Fibroblast of skin of scalp (primary cell): ENCODE measurements at regions not wholly inside any gene's neighbourhood (a gene's known extent, or its start where the extent isn't known, plus 50 kb on each side); places are given as distances from the start of the nearest gene placed in this dataset.
"Not testable (repeated sequence)": the region's sequence is repeated elsewhere in the genome, so short reads cannot be mapped to it uniquely, and the experiment has no call there.

ENCODE experiments used
- DNase-seq: peaks from one replicate; pipeline ENCODE4 v3.0.0-alpha.2; 2013

DNA sequence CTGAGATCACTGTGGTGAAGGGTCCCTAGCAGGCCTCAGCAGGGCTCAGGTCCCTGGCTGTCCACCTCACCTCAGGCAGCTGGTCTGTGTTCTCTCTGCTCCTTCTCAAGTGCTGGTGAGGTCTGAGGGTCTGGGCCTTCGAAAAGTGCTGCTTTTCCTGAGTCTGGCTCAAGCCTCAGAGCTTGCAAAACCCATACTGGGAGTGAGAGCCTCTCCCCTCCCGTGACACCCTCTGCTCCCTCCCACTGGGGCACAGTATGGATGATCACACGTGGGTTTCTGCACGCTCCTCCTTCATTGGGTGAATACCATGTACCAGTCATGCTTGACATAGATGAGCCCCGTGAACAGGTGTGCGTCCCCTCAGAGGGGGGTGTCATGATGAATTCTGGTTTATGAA, 73.3 kb upstream of the WASF3 start:
- DNase-seq, result no peak

DNA sequence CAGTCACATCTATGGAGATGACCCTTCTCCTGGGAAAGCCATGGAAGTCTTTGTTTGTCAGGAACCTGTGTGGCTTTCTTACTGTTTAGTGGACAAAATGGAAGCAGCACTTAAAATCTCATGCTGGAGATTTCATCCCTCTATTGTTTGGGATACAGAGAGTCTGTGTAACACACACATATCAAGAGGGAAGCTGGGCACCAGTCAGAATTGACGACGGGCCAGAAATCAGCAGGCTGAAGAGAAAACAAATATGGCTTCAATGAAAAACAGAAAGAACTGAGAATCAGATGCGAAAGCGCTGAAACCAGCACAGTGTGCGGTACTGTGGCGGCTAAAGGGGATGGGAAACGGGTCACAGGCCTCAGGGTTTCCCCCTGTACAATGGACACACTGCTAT, 72.2 kb upstream of the WASF3 start:
- DNase-seq, result no peak

DNA sequence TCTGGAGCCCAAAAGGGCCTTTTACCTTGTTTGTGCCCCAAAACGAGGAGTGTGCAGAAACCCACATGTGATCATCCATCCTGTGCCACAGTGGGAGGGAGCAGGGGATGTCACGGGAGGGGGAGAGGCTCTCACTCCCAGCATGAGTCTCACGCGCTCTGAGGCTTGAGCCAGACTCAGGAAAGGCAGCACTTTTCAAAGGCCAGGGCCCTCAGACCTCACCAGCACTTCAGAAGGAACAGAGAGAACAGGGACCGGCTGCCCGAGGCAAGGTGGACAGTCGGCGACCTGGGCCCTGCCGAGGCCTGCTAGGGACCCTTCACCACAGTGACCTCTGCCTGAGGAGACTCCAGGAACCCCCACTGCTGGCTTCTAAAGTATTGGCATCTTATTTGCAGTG, 71.7 kb upstream of the WASF3 start:
- no peak for DNase-seq

DNA sequence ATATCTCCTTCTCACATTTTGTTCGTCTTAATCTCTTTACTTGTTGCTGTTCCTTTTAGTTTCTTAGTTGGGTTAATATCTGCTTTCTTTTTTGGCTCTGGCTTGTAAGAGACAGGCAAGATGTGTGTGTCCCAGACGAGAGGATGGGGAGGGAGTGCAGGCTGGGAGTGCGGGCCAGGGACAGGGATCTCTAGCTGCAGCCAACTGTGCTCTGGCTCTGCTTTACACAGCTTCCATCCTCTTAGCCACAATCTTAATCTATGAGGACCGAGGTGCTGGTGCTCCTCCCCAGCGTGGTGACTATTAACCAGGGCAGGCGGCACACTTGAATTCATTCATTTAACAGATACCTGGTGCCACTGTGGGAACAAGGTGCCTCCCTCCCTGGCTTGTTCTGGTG, 70.9 kb upstream of the WASF3 start:
- DNase-seq, result no peak

GRCh38 chr13:26487781-26488180, 69.7 kb upstream of the WASF3 start:
- no peak for DNase-seq

GRCh38 chr13:26488236-26489003, 69.1 kb upstream of the WASF3 start:
- no peak for DNase-seq

GRCh38 chr13:26492301-26492700, 65.2 kb upstream of the WASF3 start:
- not testable (repeated sequence) for DNase-seq

DNA sequence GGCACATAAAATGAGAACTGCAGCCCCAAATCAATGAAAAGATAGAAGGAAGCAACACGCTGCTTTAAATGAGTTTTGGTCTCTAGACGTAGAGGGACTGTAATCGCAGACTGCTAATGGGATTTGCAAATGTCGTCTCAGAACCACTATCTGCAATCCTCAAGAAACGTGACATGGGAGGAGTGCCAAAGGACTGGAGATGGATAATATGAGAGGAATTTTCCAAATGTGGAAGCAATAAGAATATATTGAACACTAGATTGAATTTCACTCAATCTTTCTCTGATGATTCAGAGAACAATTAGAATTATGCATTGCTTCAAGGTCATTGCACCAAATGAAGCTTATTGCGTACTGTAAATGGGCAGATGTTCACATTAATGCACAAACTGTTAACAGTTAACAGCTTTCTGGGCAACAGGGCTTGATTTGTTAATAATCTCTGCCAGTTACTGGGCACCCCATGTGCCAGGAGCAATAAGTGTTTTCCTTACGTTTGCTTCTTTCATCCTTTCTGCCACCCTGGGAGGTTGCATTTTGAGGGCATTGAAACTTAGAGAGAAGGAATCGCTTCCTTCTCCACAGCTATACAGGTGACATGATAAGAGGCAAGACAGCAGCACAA, 62.8 kb upstream of the WASF3 start:
- DNase-seq, result peak; percentile 27

DNA sequence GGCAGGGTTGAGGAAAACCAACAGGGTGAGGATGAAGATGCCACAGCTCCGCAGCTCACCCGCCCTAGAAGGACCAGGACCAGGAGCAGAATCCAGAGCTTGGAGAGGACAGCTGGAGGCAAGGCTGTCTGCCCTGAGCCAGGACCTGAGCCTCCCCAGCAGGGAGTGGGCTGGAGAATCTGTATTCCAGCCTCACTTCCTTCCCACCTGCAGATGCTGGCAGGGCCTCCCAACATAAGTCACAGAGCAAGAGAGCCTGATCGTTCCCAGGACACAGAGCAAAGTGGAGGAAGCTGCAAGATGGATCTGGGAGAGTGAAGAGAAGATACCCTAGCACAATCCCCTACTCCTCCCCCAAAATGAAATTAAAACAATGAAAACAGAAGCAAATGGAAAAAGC, 61.7 kb upstream of the WASF3 start:
- DNase-seq, result no peak

GRCh38 chr13:26497968-26498511, 59.4 kb upstream of the WASF3 start:
- peak; percentile 95 for DNase-seq

GRCh38 chr13:26498656-26499601, 58.6 kb upstream of the WASF3 start:
- peak; percentile 66 for DNase-seq

DNA sequence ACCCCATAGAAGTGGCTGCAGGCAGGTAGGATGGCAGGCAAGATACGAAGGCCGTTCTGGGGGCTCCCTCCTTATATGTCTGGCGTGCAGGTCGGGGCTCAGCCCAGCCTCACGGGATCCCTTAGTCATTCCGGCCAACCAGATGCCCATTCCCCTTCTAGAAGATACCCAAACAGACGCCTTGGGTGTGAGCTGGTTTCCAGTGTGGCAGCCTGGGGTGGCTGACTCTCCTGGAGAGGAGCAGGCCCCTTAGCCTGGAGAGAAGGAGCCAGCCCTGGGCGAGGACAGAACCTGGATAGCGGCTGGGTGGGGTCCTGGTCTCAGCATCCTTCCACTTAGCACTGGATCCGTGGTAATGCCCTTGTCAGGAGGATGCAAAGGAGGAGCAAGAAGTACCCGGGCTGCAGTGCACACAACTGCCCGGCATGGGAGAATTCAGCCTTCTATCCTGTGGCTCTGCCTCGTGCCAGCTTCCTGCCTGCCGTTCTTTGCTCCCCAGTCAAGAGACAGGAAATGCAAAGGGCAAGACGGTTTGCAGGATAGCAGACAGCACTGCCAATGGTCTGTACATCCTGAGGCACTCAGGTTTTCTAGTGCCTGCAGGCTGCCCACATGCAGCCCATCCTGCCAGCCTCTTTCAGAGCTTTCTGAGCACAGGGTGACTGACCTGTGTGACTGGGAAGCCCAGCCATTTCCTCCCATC, 56.7 kb upstream of the WASF3 start:
- no peak for DNase-seq

DNA sequence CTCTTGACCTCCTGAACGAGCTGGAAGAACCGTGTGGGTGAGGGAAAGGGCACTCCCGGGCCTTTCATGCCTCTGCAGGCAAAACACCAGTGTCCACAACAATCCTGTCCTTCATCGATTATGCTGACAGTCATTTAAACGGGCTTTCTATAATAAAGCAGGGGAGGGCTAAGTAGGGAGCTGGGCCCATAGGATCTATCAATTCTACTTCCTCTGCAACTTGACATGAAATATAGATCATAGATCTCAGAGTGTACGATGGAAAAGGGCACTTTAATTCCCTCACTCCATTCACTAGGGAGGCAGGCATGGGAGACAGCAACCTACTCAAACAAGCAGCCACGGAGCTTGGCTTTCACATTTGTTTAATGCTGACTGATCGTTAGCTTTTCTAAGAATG, 55.8 kb upstream of the WASF3 start:
- DNase-seq, result no peak

DNA sequence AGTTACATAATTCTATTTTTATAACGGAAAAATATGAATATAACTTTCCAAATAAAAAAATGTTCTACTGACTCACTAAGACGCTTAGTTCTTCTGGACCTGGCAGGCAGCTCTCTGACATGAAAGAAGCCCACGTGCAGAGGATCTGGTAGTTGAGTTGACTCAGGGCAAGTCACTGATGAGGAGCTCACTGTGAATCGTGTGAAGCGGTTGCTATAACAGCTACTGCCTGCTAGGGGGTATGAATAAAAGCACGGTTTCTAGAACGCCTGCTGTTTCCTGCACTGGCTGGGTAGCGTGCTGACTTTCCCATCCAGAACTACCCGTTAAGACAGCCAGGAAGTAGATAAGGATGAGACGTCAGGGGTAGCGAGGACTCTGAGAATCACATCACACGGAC, 54.7 kb upstream of the WASF3 start:
- peak; percentile 80 for DNase-seq

- no peak for DNase-seq
Observed at GRCh38 chr13:26503826-26504594, 53.5 kb upstream of the WASF3 start.
